WTC11 (cell line): ENCODE measurements at regions not wholly inside any gene's neighbourhood (a gene's known extent, or its start where the extent isn't known, plus 50 kb on each side); places are given as distances from the start of the nearest gene placed in this dataset.

Experiments used
- ATAC-seq: fragments of 200-7000 bp; cut with Tn5 transposase; 2 replicates; pipeline ENCODE4 v1.10.0; 2021; ENCODE audit warnings: mild to moderate bottlenecking, moderate library complexity
- CTCF ChIA-PET: fragments of 300-600 bp; sonication (Branson Sonifier 250); formaldehyde crosslinking; loops from one replicate; lab custom pipeline; 2021; ENCODE audit warnings: antibody characterized with exemption; lab: Charles Lee
- POLR2A ChIA-PET: fragments of 350-600 bp; sonication (Branson Sonifier 250); formaldehyde crosslinking; loops from one replicate; lab custom pipeline; 2021; ENCODE audit warnings: antibody characterized with exemption; lab: Charles Lee
- DNase-seq: peaks from one replicate; pipeline ENCODE4 v3.0.0; 2021; ENCODE audit warnings: low spot score
- H3K27ac Mint-ChIP-seq: 2 replicates; pipeline ENCODE4 v1.8.0; 2021; ENCODE audit warnings: mixed read lengths
- H3K27me3 Mint-ChIP-seq: 2 replicates; pipeline ENCODE4 v1.8.0; 2021; ENCODE audit warnings: low read depth, mild to moderate bottlenecking, moderate library complexity, mixed read lengths
- H3K36me3 Mint-ChIP-seq: 2 replicates; pipeline ENCODE4 v1.8.0; 2021; ENCODE audit warnings: mixed read lengths
- H3K4me1 Mint-ChIP-seq: 2 replicates; pipeline ENCODE4 v1.8.0; 2022; ENCODE audit warnings: mixed read lengths
- H3K4me3 Mint-ChIP-seq: 2 replicates; pipeline ENCODE4 v1.8.0; 2021; ENCODE audit warnings: mild to moderate bottlenecking, moderate library complexity, mixed read lengths
- H3K9me3 Mint-ChIP-seq: 2 replicates; pipeline ENCODE4 v1.8.0; 2021; ENCODE audit warnings: mixed read lengths
- CBFB ChIP-seq: sonication (generic); formaldehyde crosslinking; IDR thresholded peaks from 2 replicates; pipeline ENCODE4 v1.8.1; 2022; ENCODE audit warnings: mild to moderate bottlenecking, low read depth, missing genetic modification reagents
- CREM ChIP-seq: sonication (generic); formaldehyde crosslinking; IDR thresholded peaks from 2 replicates; pipeline ENCODE4 v1.8.1; 2022; ENCODE audit warnings: mild to moderate bottlenecking, missing genetic modification reagents, moderate library complexity
- CTCF ChIP-seq: fragments of 200-600 bp; IDR thresholded peaks from 2 replicates; pipeline ENCODE4 v1.8.0; 2022; ENCODE audit warnings: antibody characterized with exemption
- FOXJ3 ChIP-seq: sonication (generic); formaldehyde crosslinking; IDR thresholded peaks from 2 replicates; pipeline ENCODE4 v1.9.0; 2021; ENCODE audit warnings: missing genetic modification reagents, mild to moderate bottlenecking, borderline replicate concordance
- FOXP1 ChIP-seq: sonication (generic); formaldehyde crosslinking; IDR thresholded peaks from 2 replicates; pipeline ENCODE4 v1.8.0; 2022; ENCODE audit warnings: missing genetic modification reagents, mild to moderate bottlenecking, moderate library complexity, borderline replicate concordance
- IRF1 ChIP-seq: sonication (generic); formaldehyde crosslinking; IDR thresholded peaks from 2 replicates; pipeline ENCODE4 v1.8.0; 2023; ENCODE audit warnings: missing genetic modification reagents
- NR3C1 ChIP-seq: sonication (generic); formaldehyde crosslinking; conservative IDR thresholded peaks from 2 replicates; pipeline ENCODE4 v1.8.1; 2023; ENCODE audit warnings: low read depth, mild to moderate bottlenecking, missing genetic modification reagents
- PRDM15 ChIP-seq: sonication (generic); formaldehyde crosslinking; IDR thresholded peaks from 2 replicates; pipeline ENCODE4 v1.8.0; 2022; ENCODE audit warnings: missing genetic modification reagents
- RELA ChIP-seq: sonication (generic); formaldehyde crosslinking; IDR thresholded peaks from 2 replicates; pipeline ENCODE4 v1.8.1; 2022; ENCODE audit warnings: missing genetic modification reagents, mild to moderate bottlenecking, borderline replicate concordance
- TEAD1 ChIP-seq: sonication (generic); formaldehyde crosslinking; IDR thresholded peaks from 2 replicates; pipeline ENCODE4 v1.8.0; 2022; ENCODE audit warnings: mild to moderate bottlenecking, missing genetic modification reagents
- TP53 ChIP-seq: sonication (generic); formaldehyde crosslinking; IDR thresholded peaks from 2 replicates; pipeline ENCODE4 v1.8.1; 2023; ENCODE audit warnings: mild to moderate bottlenecking, missing genetic modification reagents
- ZBTB21 ChIP-seq: sonication (generic); formaldehyde crosslinking; IDR thresholded peaks from 2 replicates; pipeline ENCODE4 v1.8.1; 2023; ENCODE audit warnings: mild to moderate bottlenecking, missing genetic modification reagents, borderline replicate concordance
- ZNF219 ChIP-seq: sonication (generic); formaldehyde crosslinking; IDR thresholded peaks from 2 replicates; pipeline ENCODE4 v1.8.0; 2023; ENCODE audit warnings: missing genetic modification reagents, mild to moderate bottlenecking, borderline replicate concordance
- ZNF263 ChIP-seq: sonication (generic); formaldehyde crosslinking; IDR thresholded peaks from 2 replicates; pipeline ENCODE4 v1.8.1; 2022; ENCODE audit warnings: low read depth, mild to moderate bottlenecking, moderate library complexity, missing genetic modification reagents
- ZNF317 ChIP-seq: sonication (generic); formaldehyde crosslinking; IDR thresholded peaks from 2 replicates; pipeline ENCODE4 v1.8.1; 2023; ENCODE audit warnings: low read depth, mild to moderate bottlenecking, moderate library complexity, missing genetic modification reagents, borderline replicate concordance
- ZNF532 ChIP-seq: fragments of 250-450 bp; sonication (Bioruptor Pico); IDR thresholded peaks from 2 replicates; pipeline ENCODE4 v1.9.0; 2021; ENCODE audit warnings: mild to moderate bottlenecking, borderline replicate concordance
- ZSCAN18 ChIP-seq: fragments of 250-450 bp; sonication (Bioruptor Pico); IDR thresholded peaks from 2 replicates; pipeline ENCODE4 v2.1.2; 2022; ENCODE audit warnings: mild to moderate bottlenecking, moderate library complexity
- TF ChIP-seq, protein P1 (sequence below): sonication (generic); formaldehyde crosslinking; IDR thresholded peaks from 2 replicates; pipeline ENCODE4 v1.8.0; 2022; ENCODE audit warnings: mild to moderate bottlenecking, missing genetic modification reagents
- TF ChIP-seq, protein P2 (sequence below): sonication (generic); formaldehyde crosslinking; IDR thresholded peaks from 2 replicates; pipeline ENCODE4 v1.8.1; 2023; ENCODE audit warnings: mild to moderate bottlenecking, missing genetic modification reagents, moderate library complexity

DNA sequence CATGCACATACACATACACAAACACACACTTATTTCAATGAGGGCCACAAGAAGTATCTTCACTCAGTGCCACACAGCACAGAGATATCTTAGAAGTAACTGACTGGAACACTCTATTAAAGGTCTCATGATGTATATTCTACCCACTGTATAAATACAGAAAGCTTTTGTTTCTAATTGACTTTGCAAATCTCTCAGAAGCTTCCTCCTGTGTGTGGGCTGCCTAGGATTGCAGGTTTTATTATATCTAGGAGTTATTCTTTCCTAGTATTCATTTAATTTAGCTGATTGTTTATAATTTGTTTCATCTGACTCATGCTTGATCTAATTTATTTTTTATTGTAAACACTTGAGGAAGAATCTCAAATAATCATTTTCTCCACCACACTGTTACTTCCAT, 262.4 kb upstream of the ACTBL2 start:
- Mint-ChIP-seq H3K4me3 (no peak overlapping the region), H3K4me1 (no peaks in the 10 kb centered on the region), H3K27ac (no peak overlapping the region), H3K27me3 (no peaks in the 10 kb centered on the region), H3K36me3 (no peaks in the 10 kb centered on the region), H3K9me3 (no peaks in the 10 kb centered on the region)
- TF ChIP-seq TP53 (CRISPR knock-in tag): no peak
- no peak for TF ChIP-seq CBFB
- no peak for TF ChIP-seq ZNF219
- TF ChIP-seq, protein P1, sequence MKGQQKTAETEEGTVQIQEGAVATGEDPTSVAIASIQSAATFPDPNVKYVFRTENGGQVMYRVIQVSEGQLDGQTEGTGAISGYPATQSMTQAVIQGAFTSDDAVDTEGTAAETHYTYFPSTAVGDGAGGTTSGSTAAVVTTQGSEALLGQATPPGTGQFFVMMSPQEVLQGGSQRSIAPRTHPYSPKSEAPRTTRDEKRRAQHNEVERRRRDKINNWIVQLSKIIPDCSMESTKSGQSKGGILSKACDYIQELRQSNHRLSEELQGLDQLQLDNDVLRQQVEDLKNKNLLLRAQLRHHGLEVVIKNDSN (CRISPR knock-in tag): no peak
- no peak for TF ChIP-seq ZNF263 (CRISPR knock-in tag)
- TF ChIP-seq, protein P2, sequence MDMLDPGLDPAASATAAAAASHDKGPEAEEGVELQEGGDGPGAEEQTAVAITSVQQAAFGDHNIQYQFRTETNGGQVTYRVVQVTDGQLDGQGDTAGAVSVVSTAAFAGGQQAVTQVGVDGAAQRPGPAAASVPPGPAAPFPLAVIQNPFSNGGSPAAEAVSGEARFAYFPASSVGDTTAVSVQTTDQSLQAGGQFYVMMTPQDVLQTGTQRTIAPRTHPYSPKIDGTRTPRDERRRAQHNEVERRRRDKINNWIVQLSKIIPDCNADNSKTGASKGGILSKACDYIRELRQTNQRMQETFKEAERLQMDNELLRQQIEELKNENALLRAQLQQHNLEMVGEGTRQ (CRISPR knock-in tag): no peak
- TF ChIP-seq IRF1 (CRISPR knock-in tag): no peak
- no peak for TF ChIP-seq ZBTB21 (CRISPR knock-in tag)
- no peak for TF ChIP-seq FOXJ3 (CRISPR knock-in tag)
- TF ChIP-seq NR3C1 (CRISPR knock-in tag): no peak
- TF ChIP-seq CTCF: no peak
- TF ChIP-seq ZSCAN18: no peak
- no peak for TF ChIP-seq RELA (CRISPR knock-in tag)
- no peak for TF ChIP-seq ZNF317 (CRISPR knock-in tag)
- no peak for TF ChIP-seq CREM
- TF ChIP-seq ZNF532 (CRISPR knock-in tag): no peak
- TF ChIP-seq PRDM15 (CRISPR knock-in tag): no peak
- no peak for TF ChIP-seq FOXP1 (CRISPR knock-in tag)
- TF ChIP-seq TEAD1 (CRISPR knock-in tag): no peak
- ChIA-PET CTCF (no interaction called here), POLR2A (no interaction called here)
- DNase-seq: no peak
- no peak for ATAC-seq
